ENCODE measurements at regions not wholly inside any gene's neighbourhood (a gene's known extent, or its start where the extent isn't known, plus 50 kb on each side); places are given as distances from the start of the nearest gene placed in this dataset.

- no peak overlapping the region for H3K27ac Mint-ChIP-seq
- H3K27ac ChIP-seq (ENCODE audit: low read length in 2 of 2): no peak overlapping the region
- H3K27me3 Mint-ChIP-seq: peaks cover 13% of the 10 kb centered on the region
- H4K20me1 ChIP-seq (ENCODE audit: control insufficient read depth, insufficient read depth, low read length, poor library complexity, severe bottlenecking): no peaks in the 10 kb centered on the region
- no peak overlapping the region for H3K4me2 ChIP-seq (replicated peaks; ENCODE audit: low read depth, low read length, poor library complexity, severe bottlenecking)
- H3K9ac ChIP-seq (ENCODE audit: low read length): no peak overlapping the region
- peaks cover 0 to 2% (median 0%) of the 10 kb centered on the region in 4 experiments for H3K27me3 ChIP-seq (replicated peaks in 1 of 4; ENCODE audit: control extremely low read depth in 1 of 4, control insufficient read depth in 3 of 4, insufficient read depth in 4 of 4, low read length in 3 of 4)
- intact Hi-C loops (cut with micrococcal nuclease): no loop called here
- H2AFZ ChIP-seq (ENCODE audit: insufficient read depth, low read depth, low read length, poor library complexity, severe bottlenecking): no peak overlapping the region
- ATAC-seq (ENCODE audit: low read depth): no peak
- no peak for TF ChIP-seq CTCF (IDR thresholded peaks at IDR 0.05)
- TF ChIP-seq EZH2 (IDR thresholded peaks at IDR 0.05; ENCODE audit: borderline replicate concordance, insufficient read depth, low read depth, low read length, poor library complexity, severe bottlenecking): no peak
- ChIA-PET CTCF (no interaction called here), POLR2A (no interaction called here)
- no peaks in the 10 kb centered on the region for H3K9me3 Mint-ChIP-seq (ENCODE audit: insufficient read depth)
- no peak overlapping the region for H3K4me3 ChIP-seq (ENCODE audit: control extremely low read depth in 1 of 5, extremely low read depth in 1 of 5, insufficient read depth in 1 of 5, low read depth in 2 of 5, low read length in 4 of 5)
- peaks cover 0 to 4% (median 0%) of the 10 kb centered on the region in 3 donors for H3K9me3 ChIP-seq (ENCODE audit: control extremely low read depth in 1 of 3, control insufficient read depth in 2 of 3, insufficient read depth in 1 of 3, low read length in 2 of 3)
- WGBS (ENCODE audit: insufficient coverage): 83% methylated on average over 1 of the region's 3 CpGs
- no peaks in the 10 kb centered on the region for H3K4me1 ChIP-seq (ENCODE audit: control insufficient read depth in 2 of 2, insufficient read depth in 2 of 2, low read length in 2 of 2)
- no peak for DNase-seq
- H3K4me3 Mint-ChIP-seq: no peak overlapping the region
- H3K4me1 Mint-ChIP-seq: no peaks in the 10 kb centered on the region
- no peaks in the 10 kb centered on the region for H3K36me3 ChIP-seq (replicated peaks in 1 of 2; ENCODE audit: control extremely low read depth in 1 of 2, control insufficient read depth in 1 of 2, extremely low read depth in 1 of 2, insufficient read depth in 2 of 2, low read length in 1 of 2)
- no peaks in the 10 kb centered on the region for H3K79me2 ChIP-seq (ENCODE audit: control insufficient read depth, insufficient read depth, low read length)
Measured at GRCh38 chr10:3263082-3263481, 90.5 kb upstream of the PITRM1 start.

- TF ChIP-seq EZH2 (IDR thresholded peaks at IDR 0.05; ENCODE audit: borderline replicate concordance, insufficient read depth, low read depth, low read length, poor library complexity, severe bottlenecking) (no peak), CTCF (IDR thresholded peaks at IDR 0.05) (no peak)
Measured at GRCh38 chr10:3261921-3262320, 89.3 kb upstream of the PITRM1 start.

More at GRCh38 chr10:3261921-3262320, 89.3 kb upstream of the PITRM1 start:
- ChIA-PET CTCF (interaction anchor here (0.8 kb wide), 1 partner anchor 30 kb away, joined by 3 read pairs; no protein-coding TSS in a partner anchor), POLR2A (no interaction called here)
- no peak overlapping the region for H3K27ac Mint-ChIP-seq
- H3K9me3 ChIP-seq (ENCODE audit: control extremely low read depth in 1 of 3, control insufficient read depth in 2 of 3, insufficient read depth in 1 of 3, low read length in 2 of 3): peaks cover 0 to 4% (median 0%) of the 10 kb centered on the region in 3 donors
- no peaks in the 10 kb centered on the region for H3K36me3 ChIP-seq (replicated peaks in 1 of 2; ENCODE audit: control extremely low read depth in 1 of 2, control insufficient read depth in 1 of 2, extremely low read depth in 1 of 2, insufficient read depth in 2 of 2, low read length in 1 of 2)
- no peak overlapping the region for H3K4me3 ChIP-seq (ENCODE audit: control extremely low read depth in 1 of 5, extremely low read depth in 1 of 5, insufficient read depth in 1 of 5, low read depth in 2 of 5, low read length in 4 of 5)
- no peaks in the 10 kb centered on the region for H4K20me1 ChIP-seq (ENCODE audit: control insufficient read depth, insufficient read depth, low read length, poor library complexity, severe bottlenecking)
- no peak overlapping the region for H3K4me3 Mint-ChIP-seq
- H3K4me1 Mint-ChIP-seq: no peaks in the 10 kb centered on the region
- H3K27me3 Mint-ChIP-seq: peaks cover 16% of the 10 kb centered on the region
- H2AFZ ChIP-seq (ENCODE audit: insufficient read depth, low read depth, low read length, poor library complexity, severe bottlenecking): no peak overlapping the region
- H3K9me3 Mint-ChIP-seq (ENCODE audit: insufficient read depth): no peaks in the 10 kb centered on the region
- H3K79me2 ChIP-seq (ENCODE audit: control insufficient read depth, insufficient read depth, low read length): no peaks in the 10 kb centered on the region
- DNase-seq (no peak), ATAC-seq (ENCODE audit: low read depth) (no peak)
- WGBS (ENCODE audit: insufficient coverage): 90% methylated on average over 2 of the region's 5 CpGs
- no peak overlapping the region for H3K27ac ChIP-seq (ENCODE audit: low read length in 2 of 2)
- no peak overlapping the region for H3K9ac ChIP-seq (ENCODE audit: low read length)
- H3K4me2 ChIP-seq (replicated peaks; ENCODE audit: low read depth, low read length, poor library complexity, severe bottlenecking): no peak overlapping the region
- intact Hi-C loops (cut with micrococcal nuclease): no loop called here
- peaks cover 0 to 2% (median 0%) of the 10 kb centered on the region in 4 experiments for H3K27me3 ChIP-seq (replicated peaks in 1 of 4; ENCODE audit: control extremely low read depth in 1 of 4, control insufficient read depth in 3 of 4, insufficient read depth in 4 of 4, low read length in 3 of 4)
- no peaks in the 10 kb centered on the region for H3K4me1 ChIP-seq (ENCODE audit: control insufficient read depth in 2 of 2, insufficient read depth in 2 of 2, low read length in 2 of 2)

All from B cell (primary cell).